ENCODE measurements at regions not wholly inside any gene's neighbourhood (a gene's known extent, or its start where the extent isn't known, plus 50 kb on each side); places are given as distances from the start of the nearest gene placed in this dataset.

DNA sequence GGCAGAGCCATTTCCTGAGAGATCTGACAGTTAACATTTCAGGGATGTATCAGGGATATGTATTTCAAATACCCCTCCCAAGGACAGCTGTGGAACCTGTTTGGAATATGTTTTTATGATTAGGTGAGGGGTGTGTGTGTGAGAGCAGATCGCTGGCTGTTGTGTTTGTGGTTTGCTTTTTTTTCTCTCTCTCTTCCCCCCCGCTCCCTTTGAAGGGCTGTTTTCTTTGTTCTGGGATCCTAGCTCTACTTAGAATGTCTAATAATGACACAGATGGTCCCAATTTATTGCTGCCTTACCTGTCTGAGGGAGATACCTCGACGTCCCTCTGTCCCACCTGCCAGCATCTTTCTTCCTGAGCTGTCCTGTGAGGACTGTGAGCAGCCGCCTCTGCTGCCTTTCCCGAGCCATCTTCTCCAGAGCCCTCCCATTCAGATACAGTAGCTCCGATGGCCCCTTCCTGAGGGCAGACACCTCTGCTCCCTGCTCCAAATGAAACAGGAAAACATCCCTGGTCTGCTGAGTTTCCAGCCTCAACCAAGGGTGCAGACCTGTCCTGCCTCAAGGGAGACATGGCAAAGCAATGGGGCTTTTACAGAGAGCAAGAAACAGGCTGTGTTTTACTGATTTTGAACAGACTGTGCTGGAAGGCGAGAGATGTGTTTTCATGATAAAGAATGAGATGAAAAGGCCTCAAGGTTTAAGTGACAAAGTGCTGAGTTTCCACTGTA, 138.0 kb upstream of the TNR start:
- Histone ChIP-seq H3K4me1 (ENCODE audit: low read depth, poor library complexity, severe bottlenecking) (no peaks in the 10 kb centered on the region), H3K4me2 (no peak overlapping the region), H4K20me1 (ENCODE audit: insufficient read depth) (no peaks in the 10 kb centered on the region), H3K4me3 (IDR thresholded peaks at IDR 0.05; ENCODE audit: insufficient read depth, low read depth, low read length) (no peak overlapping the region), H3K27me3 (ENCODE audit: insufficient read depth, low read depth) (no peaks in the 10 kb centered on the region), H3K9ac (no peak overlapping the region), H3K36me3 (ENCODE audit: insufficient read depth) (no peaks in the 10 kb centered on the region), H3K27ac (no peak overlapping the region), H3K79me2 (ENCODE audit: insufficient read depth, low read depth) (no peaks in the 10 kb centered on the region), H2AFZ (ENCODE audit: low read depth) (no peak overlapping the region)
- TF ChIP-seq, protein P1, sequence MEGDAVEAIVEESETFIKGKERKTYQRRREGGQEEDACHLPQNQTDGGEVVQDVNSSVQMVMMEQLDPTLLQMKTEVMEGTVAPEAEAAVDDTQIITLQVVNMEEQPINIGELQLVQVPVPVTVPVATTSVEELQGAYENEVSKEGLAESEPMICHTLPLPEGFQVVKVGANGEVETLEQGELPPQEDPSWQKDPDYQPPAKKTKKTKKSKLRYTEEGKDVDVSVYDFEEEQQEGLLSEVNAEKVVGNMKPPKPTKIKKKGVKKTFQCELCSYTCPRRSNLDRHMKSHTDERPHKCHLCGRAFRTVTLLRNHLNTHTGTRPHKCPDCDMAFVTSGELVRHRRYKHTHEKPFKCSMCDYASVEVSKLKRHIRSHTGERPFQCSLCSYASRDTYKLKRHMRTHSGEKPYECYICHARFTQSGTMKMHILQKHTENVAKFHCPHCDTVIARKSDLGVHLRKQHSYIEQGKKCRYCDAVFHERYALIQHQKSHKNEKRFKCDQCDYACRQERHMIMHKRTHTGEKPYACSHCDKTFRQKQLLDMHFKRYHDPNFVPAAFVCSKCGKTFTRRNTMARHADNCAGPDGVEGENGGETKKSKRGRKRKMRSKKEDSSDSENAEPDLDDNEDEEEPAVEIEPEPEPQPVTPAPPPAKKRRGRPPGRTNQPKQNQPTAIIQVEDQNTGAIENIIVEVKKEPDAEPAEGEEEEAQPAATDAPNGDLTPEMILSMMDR (conservative IDR thresholded peaks at IDR 0.05; ENCODE audit: low read depth, low read length), result no peak

DNA sequence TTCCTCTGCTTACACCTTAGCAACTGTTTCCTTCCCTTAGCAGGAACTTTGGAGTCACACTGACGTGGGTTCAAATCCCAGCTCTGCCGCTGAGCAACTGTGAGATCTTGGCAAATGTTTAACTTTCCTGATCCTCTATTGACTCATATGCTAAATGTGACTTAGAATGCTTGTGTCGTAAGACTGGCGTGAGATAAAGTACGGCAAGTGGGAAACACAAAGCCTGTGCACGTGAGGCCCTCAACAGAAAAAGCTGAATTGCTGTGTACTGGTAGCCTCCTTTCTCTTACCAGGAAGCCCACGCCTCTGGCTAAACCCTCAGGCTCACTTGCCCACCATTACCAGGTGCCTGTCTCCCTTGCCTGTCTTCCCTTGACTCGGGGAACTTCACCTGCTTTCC, 135.4 kb upstream of the TNR start:
- no peak overlapping the region for H3K27ac ChIP-seq
- TF ChIP-seq, protein P1 (conservative IDR thresholded peaks at IDR 0.05; ENCODE audit: low read depth, low read length), result no peak
- H3K79me2 ChIP-seq (ENCODE audit: insufficient read depth, low read depth), result no peaks in the 10 kb centered on the region
- no peaks in the 10 kb centered on the region for H3K36me3 ChIP-seq (ENCODE audit: insufficient read depth)
- no peak overlapping the region for H2AFZ ChIP-seq (ENCODE audit: low read depth)
- no peaks in the 10 kb centered on the region for H3K27me3 ChIP-seq (ENCODE audit: insufficient read depth, low read depth)
- no peaks in the 10 kb centered on the region for H4K20me1 ChIP-seq (ENCODE audit: insufficient read depth)
- no peak overlapping the region for H3K9ac ChIP-seq
- no peak overlapping the region for H3K4me2 ChIP-seq
- H3K4me1 ChIP-seq (ENCODE audit: low read depth, poor library complexity, severe bottlenecking), result no peaks in the 10 kb centered on the region
- H3K4me3 ChIP-seq (IDR thresholded peaks at IDR 0.05; ENCODE audit: insufficient read depth, low read depth, low read length), result no peak overlapping the region

DNA sequence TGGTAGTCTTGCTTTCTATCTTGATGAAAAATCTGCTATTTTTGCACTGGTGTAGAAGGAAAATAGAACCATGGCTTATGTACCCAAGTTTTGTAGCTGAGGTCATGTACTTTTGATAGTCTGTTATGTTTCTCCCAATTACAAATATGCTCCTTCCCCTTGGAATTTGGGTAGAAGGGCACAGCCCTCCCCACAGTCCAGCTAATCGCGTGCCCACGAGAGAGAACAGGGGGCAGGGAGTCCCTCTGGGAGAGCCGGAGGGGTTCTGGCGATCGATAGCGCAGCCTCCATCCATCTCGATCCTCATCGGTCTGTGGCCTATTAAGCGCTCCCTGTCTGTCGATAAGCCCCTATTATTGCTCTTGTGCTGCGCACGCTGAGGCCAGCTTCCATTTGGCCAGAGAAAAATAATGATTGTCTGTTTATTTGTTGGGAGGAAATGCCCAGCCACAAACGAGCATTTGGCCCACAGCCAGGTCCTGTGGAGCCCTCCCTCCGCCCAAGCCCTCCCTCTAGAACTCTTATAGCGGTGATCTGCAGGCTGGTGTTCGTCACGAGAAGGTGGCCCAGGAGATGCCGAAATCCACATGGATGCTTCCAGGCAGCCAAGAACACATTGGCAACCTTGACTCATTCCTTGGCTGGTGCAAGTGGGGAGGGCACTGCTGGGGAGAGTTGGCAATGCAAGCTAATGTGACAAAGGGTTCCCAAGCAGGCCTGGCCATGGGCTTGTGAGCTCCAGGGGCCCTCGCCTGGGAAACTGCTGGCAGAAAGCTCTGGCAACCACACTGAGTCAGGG, 134.7 kb upstream of the TNR start:
- Histone ChIP-seq H3K79me2 (ENCODE audit: insufficient read depth, low read depth) (no peaks in the 10 kb centered on the region), H3K4me2 (no peak overlapping the region), H3K4me3 (IDR thresholded peaks at IDR 0.05; ENCODE audit: insufficient read depth, low read depth, low read length) (no peak overlapping the region), H3K4me1 (ENCODE audit: low read depth, poor library complexity, severe bottlenecking) (no peaks in the 10 kb centered on the region), H4K20me1 (ENCODE audit: insufficient read depth) (no peaks in the 10 kb centered on the region), H3K36me3 (ENCODE audit: insufficient read depth) (no peaks in the 10 kb centered on the region), H3K27me3 (ENCODE audit: insufficient read depth, low read depth) (no peaks in the 10 kb centered on the region), H2AFZ (ENCODE audit: low read depth) (no peak overlapping the region), H3K9ac (no peak overlapping the region), H3K27ac (no peak overlapping the region)
- TF ChIP-seq, protein P1 (conservative IDR thresholded peaks at IDR 0.05; ENCODE audit: low read depth, low read length), result no peak

DNA sequence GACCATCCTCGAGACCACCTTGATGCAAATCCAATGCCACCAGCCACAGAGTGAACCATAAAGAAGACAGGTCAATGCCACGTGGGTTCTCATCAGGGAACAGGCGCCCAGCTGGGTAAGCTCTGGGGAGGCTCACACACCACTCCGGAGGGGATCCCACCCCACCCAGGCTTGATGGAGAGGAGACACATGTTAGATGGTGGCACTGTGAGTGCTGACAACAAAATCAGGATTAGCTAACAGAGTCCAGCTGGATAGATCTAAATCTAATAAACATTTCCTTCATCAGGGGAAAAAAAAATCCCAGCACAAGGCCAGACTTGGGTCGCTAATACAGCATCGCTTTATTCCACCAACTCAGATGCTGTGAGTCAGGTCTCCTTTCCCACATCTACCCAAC, 132.2 kb upstream of the TNR start:
- Histone ChIP-seq H4K20me1 (ENCODE audit: insufficient read depth) (no peaks in the 10 kb centered on the region), H3K4me3 (IDR thresholded peaks at IDR 0.05; ENCODE audit: insufficient read depth, low read depth, low read length) (no peak overlapping the region), H3K9ac (no peak overlapping the region), H3K27ac (no peak overlapping the region), H3K79me2 (ENCODE audit: insufficient read depth, low read depth) (no peaks in the 10 kb centered on the region), H3K4me2 (no peak overlapping the region), H3K36me3 (ENCODE audit: insufficient read depth) (no peaks in the 10 kb centered on the region), H3K27me3 (ENCODE audit: insufficient read depth, low read depth) (no peaks in the 10 kb centered on the region), H2AFZ (ENCODE audit: low read depth) (no peak overlapping the region), H3K4me1 (ENCODE audit: low read depth, poor library complexity, severe bottlenecking) (no peaks in the 10 kb centered on the region)
- TF ChIP-seq, protein P1 (conservative IDR thresholded peaks at IDR 0.05; ENCODE audit: low read depth, low read length), result no peak

Measured in KMS-11 (cell line).